ENCODE measurements at regions not wholly inside any gene's neighbourhood (a gene's known extent, or its start where the extent isn't known, plus 50 kb on each side); places are given as distances from the start of the nearest gene placed in this dataset.
"Not testable (repeated sequence)": the region's sequence is repeated elsewhere in the genome, so short reads cannot be mapped to it uniquely, and the experiment has no call there.

DNA sequence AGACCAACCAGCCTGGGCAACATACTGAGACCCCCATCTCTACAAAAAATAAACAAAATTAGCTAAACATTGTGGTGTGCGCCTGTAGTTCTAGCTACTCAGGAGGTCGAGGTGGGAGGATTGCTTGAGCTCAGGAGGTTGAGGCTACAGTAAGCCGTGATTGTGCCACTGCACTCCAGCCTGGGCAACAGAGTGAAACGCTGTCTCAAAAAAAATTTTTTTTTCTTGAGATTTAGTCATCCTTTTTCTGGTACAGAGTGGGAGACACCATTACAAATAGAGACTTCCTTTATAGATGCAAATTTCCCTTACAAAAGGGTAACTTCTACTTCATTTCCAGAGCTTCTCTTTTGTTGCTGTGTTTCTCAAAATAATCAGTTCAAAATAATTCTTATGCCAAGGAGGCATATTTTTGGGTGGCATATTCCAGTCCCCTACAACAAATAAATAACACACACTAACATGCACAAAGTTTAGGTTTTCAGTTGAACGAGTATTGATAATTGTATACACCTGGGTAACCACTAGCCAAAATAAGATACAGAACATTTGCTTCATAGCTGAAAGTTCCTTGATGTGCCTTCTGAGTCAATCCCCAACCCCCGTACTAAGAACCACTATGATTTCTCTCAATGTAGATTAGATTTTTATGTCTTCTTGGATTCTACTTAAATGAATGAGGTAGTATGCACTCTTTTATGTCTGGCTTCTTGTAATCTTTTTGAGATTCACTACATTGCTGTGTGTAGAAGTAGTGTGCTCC lies 248.9 kb upstream of the PROK2 start:
- DNase-seq = no peak
- H3K27ac ChIP-seq (ENCODE audit: low read depth, low read length) = no peak overlapping the region
- no peaks in the 10 kb centered on the region for H3K4me1 ChIP-seq (ENCODE audit: insufficient read depth, low read length)
- H3K36me3 ChIP-seq (ENCODE audit: insufficient read depth, low read length) = no peaks in the 10 kb centered on the region
- peaks cover 0 to 5% (median 3%) of the 10 kb centered on the region in 8 donors for H3K9me3 Mint-ChIP-seq
- H3K4me3 ChIP-seq (ENCODE audit: low read length in 2 of 2) = no peak overlapping the region
- intact Hi-C loops (cut with micrococcal nuclease) = no loop called here
- H3K4me1 Mint-ChIP-seq = no peaks in the 10 kb centered on the region
- no peaks in the 10 kb centered on the region for H3K36me3 Mint-ChIP-seq
- H3K9me3 ChIP-seq (ENCODE audit: control insufficient read depth in 1 of 2, low read length in 2 of 2) = no peaks in the 10 kb centered on the region
- H3K27me3 Mint-ChIP-seq = peaks cover 11 to 20% of the 10 kb centered on the region in 2 donors
- CTCF ChIA-PET (ENCODE audit: partially characterized antibody) = no interaction called here
- POLR2A ChIA-PET (ENCODE audit: partially characterized antibody) = no interaction called here
- H3K4me3 Mint-ChIP-seq = no peak overlapping the region
- H3K27me3 ChIP-seq (ENCODE audit: insufficient read depth, low read length) = no peaks in the 10 kb centered on the region
- H3K27ac Mint-ChIP-seq = no peak overlapping the region

- H3K27ac ChIP-seq (ENCODE audit: low read depth, low read length) = no peak overlapping the region
- DNase-seq = no peak
- H3K27me3 Mint-ChIP-seq = peaks cover 5 to 16% of the 10 kb centered on the region in 2 donors
- CTCF ChIA-PET (ENCODE audit: partially characterized antibody) = no interaction called here
- H3K36me3 Mint-ChIP-seq = no peaks in the 10 kb centered on the region
- H3K4me3 ChIP-seq (ENCODE audit: low read length in 2 of 2) = no peak overlapping the region
- intact Hi-C loops (cut with micrococcal nuclease) = no loop called here
- no peaks in the 10 kb centered on the region for H3K36me3 ChIP-seq (ENCODE audit: insufficient read depth, low read length)
- no peaks in the 10 kb centered on the region for H3K4me1 ChIP-seq (ENCODE audit: insufficient read depth, low read length)
- peaks cover 0 to 3% (median 2%) of the 10 kb centered on the region in 8 donors for H3K9me3 Mint-ChIP-seq
- no peak overlapping the region for H3K4me3 Mint-ChIP-seq
- H3K9me3 ChIP-seq (ENCODE audit: control insufficient read depth in 1 of 2, low read length in 2 of 2) = no peaks in the 10 kb centered on the region
- no peak overlapping the region for H3K27ac Mint-ChIP-seq
- H3K4me1 Mint-ChIP-seq = no peaks in the 10 kb centered on the region
- POLR2A ChIA-PET (ENCODE audit: partially characterized antibody) = no interaction called here
- no peaks in the 10 kb centered on the region for H3K27me3 ChIP-seq (ENCODE audit: insufficient read depth, low read length)
Observed at GRCh38 chr3:72032441-72033135, 247.6 kb upstream of the PROK2 start.

- no peaks in the 10 kb centered on the region for H3K9me3 Mint-ChIP-seq
- H3K4me1 ChIP-seq (ENCODE audit: insufficient read depth, low read length) = no peaks in the 10 kb centered on the region
- CTCF ChIA-PET (ENCODE audit: partially characterized antibody) = no interaction called here
- H3K27ac Mint-ChIP-seq = no peak overlapping the region
- no peaks in the 10 kb centered on the region for H3K36me3 Mint-ChIP-seq
- H3K27me3 Mint-ChIP-seq = peaks cover 3 to 14% of the 10 kb centered on the region in 2 donors
- no peak for DNase-seq
- H3K4me1 Mint-ChIP-seq = no peaks in the 10 kb centered on the region
- no peak overlapping the region for H3K4me3 ChIP-seq (ENCODE audit: low read length in 2 of 2)
- no peaks in the 10 kb centered on the region for H3K27me3 ChIP-seq (ENCODE audit: insufficient read depth, low read length)
- H3K9me3 ChIP-seq (ENCODE audit: control insufficient read depth in 1 of 2, low read length in 2 of 2) = no peaks in the 10 kb centered on the region
- intact Hi-C loops (cut with micrococcal nuclease) = no loop called here
- H3K4me3 Mint-ChIP-seq = no peak overlapping the region
- POLR2A ChIA-PET (ENCODE audit: partially characterized antibody) = no interaction called here
- H3K36me3 ChIP-seq (ENCODE audit: insufficient read depth, low read length) = no peaks in the 10 kb centered on the region
- no peak overlapping the region for H3K27ac ChIP-seq (ENCODE audit: low read depth, low read length)
Observed at GRCh38 chr3:72031581-72031980, 246.6 kb upstream of the PROK2 start.

DNA sequence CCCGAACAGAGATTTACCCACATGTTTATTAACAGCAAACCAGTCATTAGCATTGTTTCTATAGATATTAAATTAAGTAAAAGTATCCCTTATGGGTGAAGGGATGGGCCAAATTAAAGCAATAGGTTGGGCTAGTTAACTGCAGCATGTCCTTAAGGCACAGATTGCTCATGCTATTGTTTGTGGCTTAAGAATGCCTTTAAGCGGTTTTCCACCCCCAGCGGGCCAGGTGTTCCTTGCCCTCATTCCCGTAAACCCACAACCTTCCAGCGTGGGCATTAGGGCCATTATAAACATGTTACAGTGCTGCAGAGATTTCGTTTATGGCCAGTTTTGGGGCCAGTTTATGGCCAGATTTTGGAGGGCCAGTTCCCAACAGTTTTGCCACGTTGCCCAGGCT lies 245.3 kb upstream of the PROK2 start:
- H3K4me1 Mint-ChIP-seq; H3K9me3 ChIP-seq (ENCODE audit: control insufficient read depth in 1 of 2, low read length in 2 of 2); H3K4me3 Mint-ChIP-seq; H3K36me3 ChIP-seq (ENCODE audit: insufficient read depth, low read length); H3K9me3 Mint-ChIP-seq; H3K4me3 ChIP-seq (ENCODE audit: low read length in 2 of 2); H3K27me3 ChIP-seq (ENCODE audit: insufficient read depth, low read length); H3K27ac ChIP-seq (ENCODE audit: low read depth, low read length); DNase-seq; H3K4me1 ChIP-seq (ENCODE audit: insufficient read depth, low read length); intact Hi-C loops (cut with micrococcal nuclease); H3K36me3 Mint-ChIP-seq; H3K27ac Mint-ChIP-seq; CTCF ChIA-PET (ENCODE audit: partially characterized antibody); POLR2A ChIA-PET (ENCODE audit: partially characterized antibody): not testable (repeated sequence)
- H3K27me3 Mint-ChIP-seq = peaks cover 2 to 13% of the 10 kb centered on the region in 2 donors

GRCh38 chr3:72028726-72029125 lies 243.8 kb upstream of the PROK2 start:
- peaks cover 0 to 11% of the 10 kb centered on the region in 2 donors for H3K27me3 Mint-ChIP-seq
- H3K27me3 ChIP-seq (ENCODE audit: insufficient read depth, low read length); H3K4me3 ChIP-seq (ENCODE audit: low read length in 2 of 2); H3K4me3 Mint-ChIP-seq; H3K4me1 ChIP-seq (ENCODE audit: insufficient read depth, low read length); H3K27ac Mint-ChIP-seq; intact Hi-C loops (cut with micrococcal nuclease); H3K4me1 Mint-ChIP-seq; H3K36me3 Mint-ChIP-seq; CTCF ChIA-PET (ENCODE audit: partially characterized antibody); DNase-seq; POLR2A ChIA-PET (ENCODE audit: partially characterized antibody); H3K27ac ChIP-seq (ENCODE audit: low read depth, low read length); H3K9me3 Mint-ChIP-seq; H3K9me3 ChIP-seq (ENCODE audit: control insufficient read depth in 1 of 2, low read length in 2 of 2); H3K36me3 ChIP-seq (ENCODE audit: insufficient read depth, low read length): not testable (repeated sequence)

GRCh38 chr3:72028307-72028706 lies 243.4 kb upstream of the PROK2 start:
- H3K9me3 ChIP-seq (ENCODE audit: control insufficient read depth in 1 of 2, low read length in 2 of 2); H3K36me3 ChIP-seq (ENCODE audit: insufficient read depth, low read length); POLR2A ChIA-PET (ENCODE audit: partially characterized antibody); intact Hi-C loops (cut with micrococcal nuclease); H3K9me3 Mint-ChIP-seq; DNase-seq; H3K4me3 ChIP-seq (ENCODE audit: low read length in 2 of 2); H3K27ac ChIP-seq (ENCODE audit: low read depth, low read length); CTCF ChIA-PET (ENCODE audit: partially characterized antibody); H3K4me3 Mint-ChIP-seq; H3K4me1 ChIP-seq (ENCODE audit: insufficient read depth, low read length); H3K27me3 ChIP-seq (ENCODE audit: insufficient read depth, low read length); H3K36me3 Mint-ChIP-seq; H3K4me1 Mint-ChIP-seq; H3K27ac Mint-ChIP-seq: not testable (repeated sequence)
- H3K27me3 Mint-ChIP-seq = peaks cover 0 to 11% of the 10 kb centered on the region in 2 donors

GRCh38 chr3:72027728-72028127 lies 242.8 kb upstream of the PROK2 start:
- H3K9me3 ChIP-seq (ENCODE audit: control insufficient read depth in 1 of 2, low read length in 2 of 2); H3K27ac Mint-ChIP-seq; H3K4me1 ChIP-seq (ENCODE audit: insufficient read depth, low read length); CTCF ChIA-PET (ENCODE audit: partially characterized antibody); H3K36me3 ChIP-seq (ENCODE audit: insufficient read depth, low read length); H3K4me3 ChIP-seq (ENCODE audit: low read length in 2 of 2); DNase-seq; POLR2A ChIA-PET (ENCODE audit: partially characterized antibody); H3K4me3 Mint-ChIP-seq; intact Hi-C loops (cut with micrococcal nuclease); H3K9me3 Mint-ChIP-seq; H3K27me3 ChIP-seq (ENCODE audit: insufficient read depth, low read length); H3K4me1 Mint-ChIP-seq; H3K27ac ChIP-seq (ENCODE audit: low read depth, low read length); H3K36me3 Mint-ChIP-seq: not testable (repeated sequence)
- H3K27me3 Mint-ChIP-seq = peaks cover 0 to 11% of the 10 kb centered on the region in 2 donors

Data from CD4-positive, alpha-beta memory T cell (primary cell).